NOMO-1 treated with DMSO at 0.1 percent for 48 hours (cell line): ENCODE measurements at regions not wholly inside any gene's neighbourhood (a gene's known extent, or its start where the extent isn't known, plus 50 kb on each side); places are given as distances from the start of the nearest gene placed in this dataset.
A peak's percentile ranks its signal among the peaks of the same experiment; 100 is the strongest.
"Not testable (repeated sequence)": the region's sequence is repeated elsewhere in the genome, so short reads cannot be mapped to it uniquely, and the experiment has no call there.

Source experiments
- DNase-seq: peaks from one replicate; lab custom pipeline; 2025; ENCODE audit not compliant: unreplicated experiment; lab: John Stamatoyannopoulos, UW

GRCh38 chr17:14581186-14581830 is 280.4 kb downstream of the HS3ST3B1 start:
- no peak for DNase-seq

GRCh38 chr17:14580499-14580898 is 279.6 kb downstream of the HS3ST3B1 start:
- no peak for DNase-seq

GRCh38 chr17:14579716-14580115 is 278.8 kb downstream of the HS3ST3B1 start:
- no peak for DNase-seq

DNA sequence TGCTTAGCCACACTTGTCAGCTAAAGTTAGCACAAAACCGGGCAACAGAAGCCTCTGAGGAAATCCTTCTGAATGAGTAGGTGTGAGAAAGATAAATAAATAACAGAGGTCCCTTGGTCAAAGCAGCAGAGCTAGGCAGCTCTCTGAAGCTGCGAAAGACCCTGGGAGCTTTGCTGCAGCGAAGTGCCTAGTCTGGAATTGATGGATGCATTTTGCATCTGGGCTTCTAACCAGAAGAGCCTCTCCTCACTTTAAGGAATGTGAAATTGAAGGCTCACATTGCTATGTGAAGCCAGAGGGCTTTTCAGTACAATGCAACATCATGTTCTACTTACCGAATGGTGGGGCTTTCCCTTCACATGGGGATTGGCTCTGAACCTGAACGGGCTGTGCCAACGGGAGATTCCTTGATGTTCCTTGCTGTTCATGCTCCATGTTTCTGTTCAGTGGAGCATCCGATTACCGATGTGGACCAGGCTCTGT is 274.6 kb downstream of the HS3ST3B1 start:
- DNase-seq: no peak

GRCh38 chr17:14560325-14560724 is 259.4 kb downstream of the HS3ST3B1 start:
- DNase-seq: not testable (repeated sequence)

GRCh38 chr17:14559264-14560119 is 258.6 kb downstream of the HS3ST3B1 start:
- DNase-seq: no peak

DNA sequence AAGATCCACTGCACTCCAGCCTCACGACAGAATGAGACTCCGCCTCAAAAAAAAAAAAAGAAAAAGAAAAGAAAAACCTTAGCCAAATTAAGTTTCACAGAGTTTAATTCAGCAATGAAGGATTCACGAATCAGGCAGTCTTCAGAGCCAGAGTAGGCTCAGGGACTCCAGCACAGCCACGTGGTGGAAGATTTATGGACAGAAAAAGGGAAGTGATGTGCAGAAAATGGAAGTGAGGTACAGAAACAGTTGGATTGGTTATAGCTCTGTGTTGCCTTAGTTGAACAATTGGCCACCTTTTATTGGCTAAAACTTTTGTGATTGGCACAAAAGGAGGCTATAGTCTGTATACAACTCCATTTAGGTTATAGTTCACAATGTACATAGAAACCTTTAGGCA is 256.6 kb downstream of the HS3ST3B1 start:
- peak; percentile 84 for DNase-seq

GRCh38 chr17:14553847-14554246 is 253.0 kb downstream of the HS3ST3B1 start:
- no peak for DNase-seq

GRCh38 chr17:14552306-14552705 is 251.4 kb downstream of the HS3ST3B1 start:
- DNase-seq: no peak

- DNase-seq: no peak
Measured at GRCh38 chr17:14547556-14547955, 246.7 kb downstream of the HS3ST3B1 start.

DNA sequence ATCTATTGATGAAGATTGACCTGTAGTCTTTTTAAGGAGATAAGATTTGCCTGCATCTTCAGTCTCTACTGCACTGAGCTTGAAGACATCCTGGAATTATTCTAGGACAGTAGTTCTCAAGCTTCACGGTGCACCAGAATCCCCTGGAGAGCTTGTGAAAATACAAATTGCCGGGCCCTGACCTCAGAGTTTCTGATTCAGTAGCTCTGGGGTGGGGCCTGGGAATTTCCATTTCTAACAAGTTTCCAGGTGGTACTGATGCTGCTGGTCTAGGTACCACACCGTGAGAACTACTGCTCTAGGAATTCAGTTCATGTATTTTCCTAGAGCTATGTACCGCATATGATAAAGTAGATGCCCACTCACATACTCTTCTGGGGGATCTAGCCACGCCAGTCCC is 246.1 kb downstream of the HS3ST3B1 start:
- no peak for DNase-seq

DNA sequence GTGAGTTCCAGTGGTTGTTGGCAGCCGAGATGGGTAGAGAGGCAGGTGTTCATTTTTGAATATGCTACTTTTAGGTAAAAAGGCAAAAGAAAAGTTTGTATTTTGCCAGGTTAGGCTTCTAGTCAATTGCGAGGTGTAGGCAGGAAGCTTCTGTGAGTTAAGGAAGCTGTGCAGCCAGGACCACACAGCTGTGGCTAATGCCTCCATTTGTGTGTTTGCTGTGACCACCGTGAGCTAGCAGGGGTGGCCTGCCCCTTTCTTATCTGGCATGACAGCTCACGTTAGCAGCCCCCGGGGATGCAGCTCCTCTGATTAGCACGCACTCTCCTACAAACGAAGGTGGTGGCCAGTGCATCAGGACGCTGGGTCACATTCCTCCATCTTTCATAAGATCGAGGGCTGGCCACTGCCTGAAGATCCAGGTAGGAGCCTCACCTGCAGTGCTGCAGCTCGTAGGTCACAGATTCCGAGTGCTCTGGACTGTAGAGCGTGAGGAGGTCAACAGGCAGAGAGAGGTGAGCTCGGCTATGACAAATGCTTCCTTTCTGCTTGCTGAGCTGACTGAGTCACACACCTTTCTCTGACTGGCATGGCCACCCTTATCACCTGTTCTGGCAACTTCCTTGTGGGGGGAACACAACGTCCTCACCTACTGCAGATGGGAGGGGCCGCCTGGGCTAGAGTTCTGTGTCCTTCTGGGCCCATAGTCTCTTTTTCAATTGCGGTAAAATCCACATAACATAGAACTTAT is 244.4 kb downstream of the HS3ST3B1 start:
- no peak for DNase-seq

DNA sequence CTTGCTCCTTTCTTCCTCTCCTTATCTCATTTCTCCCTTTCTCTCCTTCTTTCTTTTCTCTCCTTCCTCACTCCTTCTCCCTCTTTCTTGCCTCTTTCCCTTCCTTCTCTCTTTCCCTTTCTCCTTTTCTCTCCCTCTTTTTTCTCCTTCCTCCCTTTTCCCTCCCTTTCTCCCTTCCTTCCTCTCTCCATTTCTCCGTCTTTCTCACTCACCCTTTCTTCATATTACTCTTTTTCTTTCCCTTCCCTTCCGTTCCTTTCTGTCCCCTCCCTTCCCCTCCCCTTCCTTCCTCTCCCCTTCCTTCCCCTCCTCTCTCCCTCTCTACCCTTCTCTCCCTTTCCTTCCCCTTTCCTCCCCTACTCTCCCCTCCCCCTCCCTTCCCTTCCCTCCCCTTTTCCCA is 240.8 kb downstream of the HS3ST3B1 start:
- no peak for DNase-seq

DNA sequence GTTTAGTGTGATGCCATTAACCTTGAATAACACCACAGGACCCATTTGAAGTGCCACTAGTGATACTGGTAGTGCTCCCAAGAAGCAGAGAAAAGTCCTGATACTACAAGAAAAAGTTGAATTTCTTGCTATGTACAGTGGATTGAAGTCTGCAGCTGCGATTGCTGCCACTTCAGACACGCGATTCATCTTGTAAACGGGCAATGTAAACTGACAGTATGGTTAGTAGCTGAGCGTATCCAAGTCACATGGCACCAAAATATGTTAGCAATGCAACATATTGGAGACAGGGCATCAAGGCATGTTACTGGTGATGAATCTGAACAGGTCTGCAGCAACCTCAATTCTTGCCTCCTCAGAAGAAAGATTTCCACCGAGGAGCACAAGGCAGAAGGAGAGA is 238.9 kb downstream of the HS3ST3B1 start:
- DNase-seq: no peak

DNA sequence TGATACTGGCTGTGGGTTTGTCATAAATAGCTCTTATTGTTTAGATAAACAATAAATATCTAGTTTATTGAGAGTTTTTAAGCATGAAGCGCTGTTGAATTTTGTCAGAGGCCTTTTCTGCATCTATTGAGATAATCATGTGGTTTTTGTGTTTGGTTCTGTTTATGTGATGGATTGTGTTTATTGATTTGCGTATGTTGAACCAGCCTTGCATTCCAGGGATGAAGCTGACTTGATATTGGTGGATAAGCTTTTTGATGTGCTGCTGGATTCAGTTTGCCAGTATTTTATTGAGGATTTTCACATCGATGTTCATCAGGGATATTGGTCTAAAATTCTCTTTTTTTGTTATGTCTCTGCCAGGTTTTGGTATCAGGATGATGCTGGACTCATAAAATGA is 231.4 kb downstream of the HS3ST3B1 start:
- not testable (repeated sequence) for DNase-seq

DNA sequence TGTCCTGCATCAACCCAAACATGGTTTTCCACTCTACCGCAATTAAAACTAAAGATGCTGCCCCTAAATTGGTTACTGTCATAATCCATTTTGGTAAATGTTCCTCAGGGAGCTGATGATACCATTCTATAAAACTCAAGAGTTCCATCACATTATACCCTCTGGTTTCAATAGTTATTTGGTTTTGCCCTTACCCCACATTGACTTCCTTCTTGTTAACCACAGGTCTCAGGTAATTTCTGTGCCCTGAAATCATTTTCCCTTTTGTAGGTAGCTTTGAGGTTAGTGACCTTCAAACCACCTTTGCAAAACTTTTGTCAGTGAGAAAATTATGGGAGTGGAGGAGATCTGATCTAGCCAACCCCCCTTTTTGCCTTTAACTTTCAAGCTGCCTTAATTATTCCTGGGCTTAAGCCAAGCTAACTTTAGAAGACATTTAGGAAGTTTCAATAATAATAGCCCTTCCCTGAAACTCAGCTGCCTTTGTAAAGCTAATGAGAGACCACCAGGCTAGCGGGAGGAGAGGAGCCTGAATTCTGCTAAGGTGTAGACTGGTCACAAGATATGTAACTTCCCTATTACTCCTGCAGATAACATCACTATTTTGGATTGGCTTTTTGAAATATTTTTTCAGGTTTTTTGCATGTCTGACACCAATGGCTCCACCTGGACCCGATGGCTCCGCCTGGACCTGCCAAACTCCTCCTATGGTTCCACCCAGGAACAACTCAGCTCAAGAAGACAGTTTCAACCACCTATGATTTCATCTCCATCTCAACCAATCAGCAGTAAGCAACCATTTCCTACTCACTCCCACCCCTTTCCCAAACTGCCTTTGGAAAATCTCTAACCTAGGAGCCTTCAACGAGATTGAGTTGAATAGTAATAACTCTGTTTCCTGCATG is 224.9 kb downstream of the HS3ST3B1 start:
- DNase-seq: no peak

GRCh38 chr17:14522795-14523387 is 222.0 kb downstream of the HS3ST3B1 start:
- DNase-seq: no peak

GRCh38 chr17:14518919-14519318 is 218.0 kb downstream of the HS3ST3B1 start:
- DNase-seq: not testable (repeated sequence)

- DNase-seq: no peak
Measured at GRCh38 chr17:14514973-14515372, 214.1 kb downstream of the HS3ST3B1 start.

DNA sequence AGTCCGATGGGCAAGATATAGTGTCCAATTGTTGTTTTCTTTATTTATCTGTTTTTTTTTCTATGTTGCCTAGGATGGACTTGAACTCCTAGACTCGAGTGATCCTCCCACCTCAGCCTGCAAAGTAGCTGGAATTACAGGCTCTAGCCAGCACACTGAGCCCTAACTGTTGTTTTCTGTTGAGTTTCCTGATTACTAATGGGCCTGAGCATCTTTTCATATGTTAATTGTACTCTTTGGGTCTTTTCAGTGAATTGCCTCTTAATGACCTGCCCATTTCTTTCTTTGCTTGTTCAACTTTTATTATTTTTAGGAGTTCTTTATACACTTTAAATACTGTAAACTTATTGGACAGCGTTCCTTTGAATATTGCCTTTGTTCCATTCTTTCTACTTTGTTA is 213.0 kb downstream of the HS3ST3B1 start:
- no peak for DNase-seq
